Esophagus squamous epithelium (tissue), 5 donors: ENCODE measurements at regions not wholly inside any gene's neighbourhood (a gene's known extent, or its start where the extent isn't known, plus 50 kb on each side); places are given as distances from the start of the nearest gene placed in this dataset.
A peak's percentile ranks its signal among the peaks of the same experiment; 100 is the strongest.

ENCODE experiments used
- DNase-seq: peaks from one replicate; lab custom pipeline; 2025; lab: John Stamatoyannopoulos, UW
- H3K27ac ChIP-seq, 4 donors: fragments of 200-600 bp; sonication (generic); one replicate each; pipeline ENCODE4 v1.5.1; 2016 to 2019; ENCODE audit warnings: mild to moderate bottlenecking in 1 of 4
- H3K27me3 ChIP-seq, 4 donors: fragments of 200-600 bp; sonication (generic); 1 replicate in 3 of 4; 2 replicates in 1 of 4; pipeline versions ENCODE4 v1.5.1 to v1.6.0; 2017 to 2021; ENCODE audit warnings: antibody characterized with exemption in 1 of 4
- H3K36me3 ChIP-seq, 3 donors: fragments of 200-600 bp; sonication (generic); one replicate each; pipeline ENCODE4 v1.5.1; 2016 to 2019
- H3K4me1 ChIP-seq, 3 donors: fragments of 200-600 bp; sonication (generic); one replicate each; pipeline ENCODE4 v1.5.1; 2017 to 2019
- H3K4me3 ChIP-seq, 4 donors: fragments of 200-600 bp; sonication (generic); 1 replicate in 3 of 4; 2 replicates in 1 of 4; pipeline ENCODE4 v1.5.1; 2016 to 2019; ENCODE audit warnings: mild to moderate bottlenecking in 2 of 4, moderate library complexity in 1 of 4
- H3K9me3 ChIP-seq, 3 donors: fragments of 200-600 bp; sonication (generic); one replicate each; pipeline ENCODE4 v1.5.1; 2016 to 2019
- CTCF ChIP-seq, 6 experiments: fragments of 450-650 bp in 4 of 6; fragments of 200-600 bp in 2 of 6; sonication (generic) in 2 of 6; IDR thresholded peaks; one replicate each; pipeline ENCODE4 v1.5.1; 2016 to 2019; ENCODE audit warnings: antibody characterized with exemption in 6 of 6, mild to moderate bottlenecking in 4 of 6, moderate library complexity in 4 of 6
- POLR2A ChIP-seq, 4 donors: fragments of 450-650 bp; IDR thresholded peaks; one replicate each; pipeline ENCODE4 v1.6.1; 2017; ENCODE audit warnings: antibody characterized with exemption in 4 of 4, mild to moderate bottlenecking in 4 of 4, moderate library complexity in 3 of 4
- WGBS, 2 donors: methylation state at CpG; one replicate each; pipeline ENCODE4 v1.1.5; 2018; 5-methylcytosine and 5-hydroxymethylcytosine counted together
- intact Hi-C: fragments of 100-400 bp; cut with DNase I; formaldehyde crosslinking; loops from one replicate; pipeline ENCODE4 v1.15.0; 2022
- donor health status: DM: yes; HTN: yes; CAD: no.

- 77 to 90% methylated on average over 4 of the region's 4 CpGs for WGBS, 2 donors
- Histone ChIP-seq H3K9me3 (no peaks in the 10 kb centered on the region), H3K36me3 (no peaks in the 10 kb centered on the region), H3K4me3 (no peak overlapping the region), H3K27me3 (no peaks in the 10 kb centered on the region), H3K27ac (no peak overlapping the region), H3K4me1 (peaks cover 0 to 11% (median 0%) of the 10 kb centered on the region in 3 donors)
- intact Hi-C loops: no loop called here
- DNase-seq: no peak
- TF ChIP-seq CTCF (IDR thresholded peaks at IDR 0.05) (no peak), POLR2A (IDR thresholded peaks at IDR 0.05) (no peak)
Observed at GRCh38 chr9:2417730-2418129, 203.9 kb upstream of the VLDLR start.

- no peak for TF ChIP-seq CTCF (IDR thresholded peaks at IDR 0.05)
- TF ChIP-seq POLR2A (IDR thresholded peaks at IDR 0.05): no peak
- Histone ChIP-seq H3K4me3 (no peak overlapping the region), H3K27ac (no peak overlapping the region), H3K9me3 (no peaks in the 10 kb centered on the region), H3K4me1 (peaks cover 0 to 11% (median 0%) of the 10 kb centered on the region in 3 donors), H3K27me3 (no peaks in the 10 kb centered on the region), H3K36me3 (no peaks in the 10 kb centered on the region)
- DNase-seq: no peak
- WGBS, 2 donors: 8 to 20% methylated on average over 2 of the region's 2 CpGs
- intact Hi-C loops: no loop called here
Observed at GRCh38 chr9:2418619-2419018, 203.0 kb upstream of the VLDLR start.

GRCh38 chr9:2419347-2419746 lies 202.2 kb upstream of the VLDLR start:
- Histone ChIP-seq H3K27me3 (no peaks in the 10 kb centered on the region), H3K27ac (no peak overlapping the region), H3K4me1 (peaks cover 0 to 15% (median 0%) of the 10 kb centered on the region in 3 donors), H3K4me3 (no peak overlapping the region), H3K36me3 (no peaks in the 10 kb centered on the region), H3K9me3 (no peaks in the 10 kb centered on the region)
- DNase-seq: no peak
- 33 to 55% methylated on average over 2 of the region's 2 CpGs for whole genome bisulfite sequencing, 2 donors
- intact Hi-C loops: no loop called here
- no peak for TF ChIP-seq CTCF (IDR thresholded peaks at IDR 0.05)
- no peak for TF ChIP-seq POLR2A (IDR thresholded peaks at IDR 0.05)

GRCh38 chr9:2420543-2420942 lies 201.0 kb upstream of the VLDLR start:
- Histone ChIP-seq H3K27ac (no peak overlapping the region), H3K27me3 (no peaks in the 10 kb centered on the region), H3K4me3 (no peak overlapping the region), H3K4me1 (peaks cover 0 to 25% (median 0%) of the 10 kb centered on the region in 3 donors), H3K9me3 (no peaks in the 10 kb centered on the region), H3K36me3 (no peaks in the 10 kb centered on the region)
- intact Hi-C loops: no loop called here
- WGBS, 2 donors: 56% methylated on average over 3 of the region's 3 CpGs; no CpG with 5 or more reads in 1 of the 2 donors
- TF ChIP-seq CTCF (IDR thresholded peaks at IDR 0.05) (no peak), POLR2A (IDR thresholded peaks at IDR 0.05) (no peak)
- no peak for DNase-seq

- Histone ChIP-seq H3K27me3 (no peaks in the 10 kb centered on the region), H3K27ac (peak overlapping the region in 1 of 4 donors; percentile 27), H3K36me3 (no peaks in the 10 kb centered on the region), H3K4me1 (peaks cover 0 to 24% (median 0%) of the 10 kb centered on the region in 3 donors), H3K9me3 (no peaks in the 10 kb centered on the region), H3K4me3 (no peak overlapping the region)
- intact Hi-C loops: no loop called here
- DNase-seq: no peak
- TF ChIP-seq CTCF (IDR thresholded peaks at IDR 0.05) (no peak), POLR2A (IDR thresholded peaks at IDR 0.05) (no peak)
- 16 to 40% methylated on average over 2 of the region's 2 CpGs for WGBS, 2 donors
Observed at GRCh38 chr9:2424619-2425033, 197.0 kb upstream of the VLDLR start.
